ENCODE measurements at regions not wholly inside any gene's neighbourhood (a gene's known extent, or its start where the extent isn't known, plus 50 kb on each side); places are given as distances from the start of the nearest gene placed in this dataset.
"Not testable (repeated sequence)": the region's sequence is repeated elsewhere in the genome, so short reads cannot be mapped to it uniquely, and the experiment has no call there.

DNA sequence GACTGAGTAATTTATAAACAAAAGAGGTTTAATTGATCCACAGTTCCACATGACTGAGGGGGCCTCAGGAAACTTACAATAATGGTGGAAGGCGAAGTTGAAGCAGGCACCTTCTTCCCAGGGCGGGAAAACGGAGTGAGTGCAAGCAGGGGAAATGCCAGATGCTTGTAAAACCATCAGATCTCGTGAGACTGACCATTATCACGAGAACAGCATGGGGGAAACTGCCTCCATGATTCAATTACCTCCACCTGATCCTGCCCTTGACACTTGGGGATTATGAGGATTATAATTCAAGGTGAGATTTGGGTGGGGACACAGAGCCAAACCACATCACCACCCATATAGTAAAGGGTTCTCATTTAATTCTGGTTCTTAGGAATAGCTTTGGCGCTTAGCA lies 219.5 kb upstream of the ATP5MC3 start:
- no peak for DNase-seq

DNA sequence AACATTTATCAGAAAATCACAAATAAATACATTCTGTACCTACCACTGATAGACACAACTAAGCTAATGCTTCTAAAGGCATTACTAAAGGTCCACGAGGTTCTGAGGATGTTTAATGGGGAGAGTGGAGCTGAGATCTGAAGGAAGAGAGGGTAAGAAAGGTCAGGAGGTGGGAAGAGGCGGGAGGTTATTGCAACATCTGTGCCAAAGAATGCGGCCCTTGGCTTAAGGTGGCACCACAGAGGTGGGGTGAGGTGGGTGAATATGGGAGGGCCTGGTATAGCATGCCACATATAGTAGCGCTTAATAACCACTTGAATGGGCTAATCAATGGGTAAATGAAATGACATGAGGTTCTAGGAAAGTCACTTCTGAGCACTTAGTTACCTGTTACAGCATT lies 217.8 kb upstream of the ATP5MC3 start:
- no peak for DNase-seq

DNA sequence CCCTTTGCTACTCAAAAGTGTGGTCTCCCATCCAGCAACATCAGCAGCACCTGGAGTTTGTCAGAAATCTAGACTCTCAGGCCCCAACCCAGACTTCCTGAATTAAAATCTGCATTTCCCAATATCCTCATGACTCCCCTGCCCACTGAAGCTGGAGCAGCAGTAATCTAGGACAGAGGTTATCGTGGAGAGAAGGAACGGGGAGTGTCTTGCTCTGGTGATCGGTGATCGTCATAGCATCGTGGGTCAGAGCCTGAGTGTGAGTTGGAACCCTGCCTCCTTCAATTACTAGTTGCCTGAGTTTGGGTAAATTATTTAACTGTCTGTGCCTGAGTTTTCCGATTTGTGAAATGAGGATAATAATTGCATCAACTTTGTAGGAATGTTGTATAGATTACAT lies 217.3 kb upstream of the ATP5MC3 start:
- no peak for DNase-seq

DNA sequence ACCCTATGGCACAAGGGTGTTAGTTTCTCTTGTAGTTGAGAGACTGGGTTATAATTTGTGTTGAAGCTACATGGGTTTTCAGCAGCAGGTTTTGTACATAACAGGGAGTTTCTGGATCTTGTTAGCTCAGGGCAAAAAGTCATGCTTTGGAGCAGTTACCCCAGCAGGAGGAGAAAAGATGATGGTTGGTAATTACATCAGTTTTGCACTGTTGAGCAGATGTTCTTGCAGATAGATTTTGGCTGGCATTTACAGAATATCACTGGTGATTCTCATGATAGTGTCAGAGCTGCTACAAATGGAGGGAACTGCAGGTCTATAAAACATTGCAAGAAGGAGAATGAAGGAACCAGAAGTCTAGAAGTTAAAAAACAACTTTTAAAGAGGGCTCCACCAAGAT lies 215.2 kb upstream of the ATP5MC3 start:
- DNase-seq = no peak

DNA sequence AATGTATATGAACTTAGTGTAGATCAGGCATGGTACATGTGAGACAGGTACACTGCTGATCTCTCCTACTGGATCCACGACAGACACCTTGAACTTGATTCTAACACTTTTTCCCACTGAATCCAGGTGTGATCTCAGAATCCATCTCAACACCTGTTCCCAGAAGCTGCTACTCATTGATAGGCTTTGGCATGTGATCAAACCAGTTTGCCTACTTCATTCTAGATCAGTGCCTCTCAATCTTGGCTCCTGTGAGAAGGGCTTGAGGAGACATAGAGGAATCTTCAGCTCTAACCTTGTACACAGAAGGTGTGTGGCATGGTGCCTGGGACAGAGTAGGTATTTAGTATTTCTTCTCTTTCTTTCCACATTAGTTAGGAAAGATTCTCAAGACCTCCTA lies 212.3 kb upstream of the ATP5MC3 start:
- DNase-seq = no peak

DNA sequence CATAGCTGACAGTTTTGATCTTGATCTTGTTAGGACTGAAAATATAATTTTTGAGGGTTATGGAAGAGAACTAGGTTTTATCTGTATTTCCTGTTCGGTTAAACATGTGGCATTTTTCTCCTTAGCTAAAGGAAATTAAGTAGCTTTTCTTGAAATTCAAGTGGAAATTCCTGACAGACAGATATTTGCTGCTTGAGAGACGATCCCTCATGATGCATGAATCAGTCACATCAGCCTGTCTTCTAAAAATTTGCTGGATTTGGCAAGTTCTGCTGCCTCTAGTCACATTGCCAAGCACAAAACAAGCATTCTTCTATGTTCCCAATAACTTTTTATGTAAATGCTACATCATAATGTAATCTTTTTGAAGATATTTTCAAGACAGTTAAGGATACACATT lies 201.8 kb upstream of the ATP5MC3 start:
- no peak for DNase-seq

DNA sequence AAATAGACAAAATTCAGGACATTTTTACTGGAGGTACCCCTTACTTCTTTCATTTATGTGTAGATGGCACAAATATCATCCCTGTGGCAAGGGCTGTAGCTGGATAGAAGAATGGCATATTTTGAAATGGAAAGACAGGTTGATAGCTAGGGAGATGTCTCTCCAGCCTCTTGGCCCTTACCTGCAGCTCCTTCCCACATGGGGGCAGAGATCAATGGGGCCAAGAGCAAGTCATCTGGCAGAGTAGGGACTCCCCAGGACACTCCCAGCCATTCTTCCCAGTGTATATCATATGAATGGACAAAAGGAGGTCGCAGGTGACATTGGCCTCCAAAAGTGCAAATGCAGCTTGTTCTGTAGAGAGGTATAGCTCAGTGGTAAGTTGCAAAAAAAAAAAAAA lies 192.2 kb upstream of the ATP5MC3 start:
- DNase-seq = no peak

DNA sequence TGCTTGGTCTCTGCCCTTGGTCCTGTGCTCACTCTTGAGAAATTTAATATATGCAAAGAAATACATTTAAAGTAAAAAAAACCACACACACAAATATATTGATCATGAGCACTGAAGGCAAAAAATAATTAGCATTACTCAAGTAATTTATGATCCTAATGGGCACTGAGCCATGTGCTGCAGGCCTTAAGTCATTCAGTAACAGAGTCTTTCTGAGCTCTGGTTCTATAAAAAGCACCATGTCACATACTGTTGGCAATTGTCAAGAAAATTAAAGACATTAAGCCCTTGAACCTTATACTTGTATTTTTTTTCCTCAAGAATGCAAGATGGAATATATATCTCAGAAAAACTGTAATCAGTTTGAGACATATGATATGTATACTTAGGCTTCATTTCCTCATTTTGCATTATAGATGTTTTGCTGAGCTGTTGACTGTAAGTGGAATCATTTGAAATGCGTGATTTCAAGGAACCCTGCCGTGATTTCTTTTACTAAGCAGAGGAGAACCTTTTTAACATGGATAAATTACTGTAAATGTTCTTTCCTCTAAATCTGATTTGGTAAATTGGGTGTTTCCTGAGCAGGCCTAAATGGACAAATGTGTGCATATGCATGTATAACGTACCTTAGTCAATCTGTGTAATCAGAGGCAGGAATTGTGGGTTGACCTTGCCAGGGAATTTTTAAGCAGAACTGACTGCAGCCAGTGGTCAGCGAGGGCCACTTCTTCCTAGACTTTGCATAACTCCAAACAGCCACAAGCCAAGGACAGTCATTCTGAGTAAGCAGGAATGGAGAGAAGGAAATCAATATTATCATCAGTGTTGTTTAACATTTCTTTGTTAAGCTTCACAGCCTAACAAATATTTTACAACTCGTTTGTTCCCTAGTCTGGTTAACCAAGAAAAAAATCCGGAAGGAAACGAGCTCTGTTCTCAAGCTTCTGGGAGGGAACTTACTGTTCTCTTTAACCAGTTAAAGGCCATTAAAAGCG lies 191.5 kb upstream of the ATP5MC3 start:
- no peak for DNase-seq

DNA sequence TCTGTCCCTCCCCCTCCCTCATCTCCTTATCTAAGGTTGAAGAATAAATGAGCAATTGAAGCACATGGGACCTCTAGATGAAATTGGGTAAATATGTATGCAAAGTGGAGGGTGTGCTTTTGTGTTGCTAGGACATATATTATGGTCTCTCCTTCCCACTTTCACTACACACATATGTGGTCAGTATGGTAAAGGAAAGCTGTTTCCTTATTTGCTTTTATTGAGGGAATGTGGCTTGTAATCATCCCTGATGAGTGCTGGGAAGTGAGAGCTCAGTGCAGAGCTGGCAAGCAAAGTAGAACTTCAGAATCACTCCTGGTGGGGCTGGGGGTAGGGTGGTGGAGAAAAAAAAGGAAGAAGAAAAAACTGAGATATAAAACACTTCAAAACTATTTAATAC lies 189.9 kb upstream of the ATP5MC3 start:
- no peak for DNase-seq

DNA sequence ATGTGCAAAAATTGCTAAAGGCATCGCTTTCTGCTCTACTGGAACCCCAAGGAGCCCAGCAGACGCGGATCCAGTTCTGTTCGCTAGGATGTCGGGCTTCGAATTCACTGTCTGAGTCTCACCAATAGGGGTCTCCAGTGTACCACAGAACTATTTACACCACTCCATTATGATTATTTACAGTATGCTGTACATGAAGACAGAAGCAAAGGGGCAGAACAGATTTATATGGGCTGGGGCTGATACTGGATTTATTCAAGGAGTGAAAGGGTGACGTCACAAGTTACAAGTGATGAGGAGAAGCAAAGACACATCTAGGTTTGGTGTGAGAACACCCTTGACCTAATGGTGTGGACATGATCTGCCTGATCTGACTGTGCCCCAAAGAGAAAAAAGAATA lies 185.3 kb upstream of the ATP5MC3 start:
- DNase-seq = peak in 1 of 6 experiments; percentile 10

DNA sequence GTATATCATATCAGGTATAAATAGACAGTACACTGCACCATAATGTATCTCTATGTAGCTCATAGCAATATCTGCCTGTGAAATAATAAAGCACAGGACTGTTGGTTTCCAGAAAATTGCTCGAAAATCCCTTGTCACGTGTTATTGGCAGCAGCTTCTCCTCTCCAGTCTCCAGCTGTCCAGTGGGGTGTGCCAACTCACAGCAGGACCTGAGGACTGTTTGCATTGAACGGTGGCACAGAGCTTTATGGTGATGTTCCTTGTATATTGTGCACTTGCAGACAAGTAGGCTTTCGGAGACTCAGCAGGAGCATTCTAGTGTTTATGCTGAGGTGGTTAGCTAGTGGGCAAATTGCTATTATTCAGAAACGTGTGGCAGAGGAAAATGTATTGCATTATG lies 182.2 kb upstream of the ATP5MC3 start:
- no peak for DNase-seq

DNA sequence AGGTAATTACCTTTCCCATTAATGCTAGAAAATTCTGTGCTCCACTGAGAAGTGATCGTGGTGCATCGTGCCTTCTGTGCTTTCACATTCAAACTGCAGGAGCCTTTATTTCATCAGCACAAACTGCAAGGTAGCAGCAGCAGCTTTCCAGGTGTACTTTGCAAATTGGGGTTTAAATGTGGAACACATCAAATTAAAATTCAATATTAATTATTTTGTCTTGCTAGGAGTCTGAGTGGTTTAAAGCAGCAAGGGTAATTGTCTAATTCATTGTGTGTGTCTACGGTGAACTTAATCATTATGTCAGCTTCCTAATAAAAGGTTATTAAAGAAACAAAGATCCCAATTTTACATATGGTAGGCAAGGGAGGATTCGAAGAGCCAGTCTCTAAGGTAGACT lies 180.8 kb upstream of the ATP5MC3 start:
- no peak for DNase-seq

DNA sequence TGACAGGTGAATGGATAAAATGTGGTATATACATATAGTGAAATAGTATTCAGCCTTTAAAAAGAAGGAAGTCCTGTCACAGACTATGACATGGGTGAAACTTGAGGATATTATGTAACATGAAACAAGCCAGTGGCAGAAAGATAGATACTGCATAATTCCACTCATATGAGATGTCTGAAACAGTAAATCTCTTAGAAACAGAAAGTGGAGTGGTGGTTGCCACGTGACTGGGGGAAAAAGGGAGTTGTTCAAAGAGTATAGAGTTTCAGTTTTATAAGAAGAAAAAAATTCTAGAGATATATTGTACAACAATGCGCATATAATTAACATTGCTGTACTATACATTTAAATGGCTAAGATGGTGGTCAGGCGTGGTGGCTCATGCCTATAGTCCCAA lies 178.2 kb upstream of the ATP5MC3 start:
- DNase-seq = no peak

DNA sequence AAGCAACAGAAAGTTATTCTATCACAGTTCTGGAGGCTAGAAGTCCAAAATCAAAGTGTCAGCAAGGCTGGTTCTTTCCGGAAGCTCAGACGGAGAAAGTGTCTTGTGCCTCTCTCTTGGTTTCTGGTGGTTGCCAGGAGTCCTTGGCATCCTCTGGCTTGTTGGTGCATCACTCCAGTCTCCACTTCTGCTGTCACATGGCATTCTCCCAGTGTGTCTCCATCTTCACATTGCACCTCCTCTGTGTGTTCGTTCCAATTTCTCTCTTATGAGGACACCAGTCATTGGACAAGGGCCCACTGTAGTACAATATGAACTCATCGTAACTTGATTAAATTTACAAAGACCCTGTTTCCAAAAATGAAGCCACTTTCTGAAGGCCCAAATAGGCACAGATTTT lies 175.4 kb upstream of the ATP5MC3 start:
- DNase-seq = no peak

DNA sequence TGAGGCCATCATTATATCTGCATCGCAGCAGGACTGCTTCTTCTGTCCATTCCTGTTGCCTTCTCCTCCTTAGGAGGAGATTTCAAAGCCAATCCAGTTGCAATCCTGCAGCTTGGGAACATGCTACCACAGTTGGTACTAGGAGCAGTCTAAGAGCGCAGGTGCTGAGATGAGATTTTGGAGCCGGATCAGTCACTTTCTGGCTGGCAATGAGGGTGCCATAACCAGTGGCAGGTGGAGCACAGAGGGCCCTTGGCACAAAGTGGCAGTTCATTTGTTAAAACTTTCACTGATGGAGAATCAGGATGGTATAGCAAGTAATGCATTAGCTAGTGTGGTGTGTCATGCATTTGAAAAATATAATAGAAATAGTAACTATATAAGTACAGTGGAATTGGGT lies 173.7 kb upstream of the ATP5MC3 start:
- DNase-seq = no peak

DNA sequence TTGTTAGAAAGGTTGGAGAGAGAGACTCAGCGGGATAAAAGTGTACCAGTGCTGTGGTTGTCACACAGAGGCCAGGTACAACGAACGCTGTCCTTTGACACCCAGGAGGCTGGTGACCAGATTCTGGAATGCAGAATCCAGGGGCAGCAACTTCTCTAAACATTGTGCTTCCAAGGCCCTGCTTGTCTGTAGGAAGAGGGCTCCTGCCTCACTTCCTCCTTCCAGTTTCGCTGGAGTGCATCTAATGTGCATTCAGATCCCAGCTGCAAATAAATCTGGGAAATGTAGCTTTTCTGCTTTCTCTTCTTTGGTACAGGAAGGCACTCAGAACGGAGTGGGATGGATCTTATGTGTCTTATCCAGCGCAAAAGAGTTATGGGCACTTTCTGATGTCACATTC lies 171.8 kb upstream of the ATP5MC3 start:
- DNase-seq = no peak

DNA sequence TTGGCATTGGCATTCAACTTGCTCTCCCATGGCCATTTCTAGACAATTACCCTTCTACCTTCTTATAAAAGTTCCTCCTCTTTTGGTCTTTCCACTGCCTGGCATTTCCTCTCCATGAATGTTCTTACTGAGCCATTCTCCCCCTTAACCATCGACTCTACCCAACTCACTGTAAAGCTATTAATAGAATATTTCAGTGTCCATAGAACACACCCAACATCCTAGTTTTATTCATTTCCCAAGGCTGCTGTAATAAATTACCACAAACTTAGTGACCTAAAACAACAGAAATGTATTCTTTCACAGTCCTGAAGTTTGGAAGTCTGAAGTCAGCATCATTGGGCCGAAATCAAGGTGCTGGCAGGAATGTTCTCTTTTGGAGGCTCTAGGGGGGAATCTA lies 170.0 kb upstream of the ATP5MC3 start:
- DNase-seq = no peak

DNA sequence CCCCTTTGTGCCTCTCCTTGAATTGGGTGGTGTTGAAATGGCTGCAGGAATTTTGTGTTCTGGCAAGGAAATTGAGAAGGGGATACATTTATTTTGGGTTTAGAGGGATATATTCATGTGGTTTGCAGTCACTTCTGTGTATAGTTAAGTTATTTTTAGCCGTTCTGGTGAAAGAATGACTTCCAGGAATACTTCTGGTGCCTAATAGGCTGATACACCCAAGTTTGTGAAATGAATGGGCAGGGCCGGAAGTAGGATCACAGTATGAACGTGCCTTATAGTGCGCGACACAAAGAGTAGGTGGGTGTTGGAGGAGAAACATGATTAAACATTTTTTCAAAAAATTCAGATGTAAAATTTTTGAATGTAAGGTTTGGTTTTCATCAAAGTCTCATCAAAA lies 168.6 kb upstream of the ATP5MC3 start:
- DNase-seq = no peak

DNA sequence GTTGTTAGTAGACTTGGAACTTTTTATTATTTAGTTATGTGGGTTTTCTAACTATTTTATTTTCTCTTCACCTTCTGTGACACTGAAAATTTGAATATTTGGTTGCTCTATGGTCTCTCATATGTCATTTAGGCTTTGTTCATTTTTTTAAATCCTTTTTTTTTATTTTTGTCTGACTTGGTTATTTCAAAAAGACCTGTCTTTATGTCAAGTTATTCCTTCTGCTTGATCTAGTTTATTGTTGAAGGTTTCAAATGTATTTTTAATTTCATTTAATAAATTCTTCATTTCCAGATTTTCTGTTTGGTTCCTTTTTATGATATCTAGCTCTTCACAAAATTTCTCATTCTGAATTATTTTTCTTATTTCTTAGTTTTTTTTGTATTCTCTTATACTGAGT lies 160.6 kb upstream of the ATP5MC3 start:
- no peak for DNase-seq

DNA sequence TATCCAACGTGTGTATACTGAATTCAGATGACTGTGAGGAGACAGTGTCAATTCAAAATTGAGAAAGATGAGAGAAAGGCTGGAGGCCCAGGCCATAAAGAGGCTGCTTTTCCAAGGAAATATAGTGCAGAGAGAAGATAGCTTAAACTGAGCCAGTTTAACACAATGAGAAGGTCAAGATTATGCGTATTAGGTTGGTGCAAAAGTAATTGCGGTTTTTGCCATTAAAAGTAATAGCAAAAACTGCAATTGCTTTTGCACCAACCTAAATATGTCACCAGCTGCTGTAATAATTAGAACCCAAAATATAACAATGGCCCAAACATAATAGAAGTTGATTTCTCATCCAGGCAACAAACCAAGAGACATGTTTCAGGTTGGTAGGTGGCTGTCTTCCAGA lies 148.7 kb upstream of the ATP5MC3 start:
- no peak for DNase-seq

DNA sequence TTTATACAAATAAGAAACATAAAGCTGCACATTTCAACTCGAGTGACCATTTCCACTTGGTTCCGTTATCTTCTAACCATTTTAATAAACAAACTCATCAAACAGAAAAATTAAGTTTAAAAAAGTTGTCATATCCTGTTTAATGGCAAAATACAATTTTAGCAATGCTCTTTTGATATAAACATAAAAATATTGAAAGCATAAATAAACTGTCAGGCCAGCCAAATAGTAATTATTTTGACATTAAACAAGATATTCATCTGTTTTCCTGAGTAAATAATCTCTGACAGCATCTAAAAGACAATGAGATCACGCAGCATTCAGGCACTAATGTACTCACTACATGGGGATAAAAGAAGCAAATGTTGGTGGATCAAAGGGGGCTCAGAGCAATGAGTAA lies 145.3 kb upstream of the ATP5MC3 start:
- no peak for DNase-seq

DNA sequence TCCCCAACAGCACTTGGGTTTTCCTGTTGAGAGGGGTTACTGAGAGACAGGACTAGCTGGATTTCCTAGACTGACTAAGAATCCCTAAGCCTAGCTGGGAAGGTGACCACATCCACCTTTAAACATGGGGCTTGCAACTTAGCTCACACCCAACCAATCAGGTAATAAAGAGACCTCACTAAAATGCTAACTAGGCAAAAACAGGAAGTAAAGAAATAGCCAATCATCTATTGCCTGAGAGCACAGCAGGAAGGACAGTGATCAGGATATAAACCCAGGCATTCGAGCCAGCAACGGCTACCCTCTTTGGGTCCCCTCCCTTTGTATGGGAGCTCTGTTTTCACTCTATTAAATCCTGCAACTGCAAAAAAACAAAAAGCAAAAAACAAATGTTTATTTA lies 144.7 kb upstream of the ATP5MC3 start:
- DNase-seq = not testable (repeated sequence)

DNA sequence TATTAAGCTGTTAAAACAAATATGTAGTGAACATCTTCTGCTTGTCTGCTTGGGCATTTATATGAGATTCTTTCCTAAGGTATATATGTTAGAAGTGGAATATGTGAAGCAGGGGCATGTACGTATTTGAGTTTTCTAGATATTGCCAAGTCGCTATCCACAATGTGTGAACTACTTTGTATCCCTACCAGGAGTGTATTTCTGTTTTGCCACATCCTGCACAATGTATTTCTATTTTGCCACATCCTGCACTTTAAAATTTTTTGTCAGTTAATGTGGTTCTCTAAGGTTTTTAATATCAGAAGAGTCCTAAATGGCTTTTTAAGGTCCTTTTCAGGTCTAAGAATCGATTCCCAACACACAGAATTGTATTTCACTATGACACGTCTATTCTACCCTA lies 141.7 kb upstream of the ATP5MC3 start:
- DNase-seq = no peak

DNA sequence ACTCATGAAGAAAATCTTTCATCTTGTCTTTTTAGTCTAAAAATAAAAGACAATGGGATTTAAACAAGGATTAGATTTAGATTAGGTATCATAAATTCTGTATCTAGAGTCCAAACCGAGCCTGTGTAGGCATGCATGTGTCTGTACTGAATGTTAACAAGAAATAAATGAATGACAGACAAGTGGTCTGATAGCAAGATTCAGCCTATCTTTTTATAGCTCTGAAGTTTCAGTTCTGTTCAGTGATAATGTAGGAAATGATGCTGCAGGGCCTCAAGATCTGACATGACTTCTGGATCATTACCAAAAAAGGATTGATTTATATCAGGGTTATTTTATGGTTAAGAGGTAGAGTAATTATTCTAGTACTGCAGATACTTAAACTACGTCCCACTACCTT lies 137.0 kb upstream of the ATP5MC3 start:
- DNase-seq = no peak

DNA sequence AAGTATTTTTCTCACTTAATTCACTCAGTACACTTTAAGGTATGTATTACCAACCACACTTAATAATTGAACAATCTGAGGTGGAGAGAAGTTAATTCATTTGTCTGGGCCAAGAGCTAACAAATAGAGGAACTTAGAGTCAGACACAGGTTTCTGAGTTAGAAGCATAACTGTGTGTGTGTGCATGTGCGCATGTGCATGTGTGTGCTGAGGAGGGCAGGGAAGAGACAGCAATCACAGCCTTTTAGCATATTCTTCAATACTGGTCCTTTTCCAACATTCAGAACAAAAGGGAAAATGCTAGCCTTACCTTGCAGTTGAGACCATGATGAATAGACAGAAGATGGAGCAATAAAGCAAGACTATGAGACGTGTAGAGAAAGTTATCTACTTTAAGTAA lies 136.2 kb upstream of the ATP5MC3 start:
- no peak for DNase-seq

Measured in stimulated activated naive CD4-positive, alpha-beta T cell (primary cell).